ENCODE measurements at regions not wholly inside any gene's neighbourhood (a gene's known extent, or its start where the extent isn't known, plus 50 kb on each side); places are given as distances from the start of the nearest gene placed in this dataset.

GRCh38 chr5:158297002-158297527 is 438.1 kb upstream of the CLINT1 start:
- in situ Hi-C loops (cut with MboI), result no loop called here

GRCh38 chr5:158294701-158295100 is 435.8 kb upstream of the CLINT1 start:
- H3K9me2 ChIP-seq (ENCODE audit: insufficient read depth), result no peaks in the 10 kb centered on the region
- in situ Hi-C loops (cut with MboI), result no loop called here
- H3K4me1 ChIP-seq (ENCODE audit: insufficient read depth), result no peaks in the 10 kb centered on the region
- no peaks in the 10 kb centered on the region for H3K9me3 ChIP-seq (ENCODE audit: low read depth)
- no peak for DNase-seq
- H3K9ac ChIP-seq, result no peak overlapping the region
- no peak overlapping the region for H2AFZ ChIP-seq
- TF ChIP-seq EZH2phosphoT487 (IDR thresholded peaks at IDR 0.05; ENCODE audit: insufficient read depth, low read depth) (no peak), EZH2 (IDR thresholded peaks at IDR 0.05; ENCODE audit: insufficient read depth, poor library complexity, severe bottlenecking) (no peak)
- H3F3A ChIP-seq (ENCODE audit: insufficient read depth), result no peaks in the 10 kb centered on the region
- no peaks in the 10 kb centered on the region for H3K36me3 ChIP-seq (ENCODE audit: low read depth)
- 55 to 56% methylated on average over 6 of the region's 6 CpGs for WGBS, 2 experiments (ENCODE audit: low coverage in 1 of 2, low lambda C conversion rate in 2 of 2, missing lambda C conversion rate in 2 of 2)
- no peaks in the 10 kb centered on the region for H4K20me1 ChIP-seq (ENCODE audit: insufficient read depth)
- no peak overlapping the region for H3K4me2 ChIP-seq (ENCODE audit: unreplicated experiment)
- H3K27ac ChIP-seq, result no peak overlapping the region
- H3K27me3 ChIP-seq (replicated peaks; ENCODE audit: insufficient read depth), result no peaks in the 10 kb centered on the region
- H3K4me3 ChIP-seq, result no peak overlapping the region
- H3K79me2 ChIP-seq (ENCODE audit: insufficient read depth), result no peaks in the 10 kb centered on the region

More at GRCh38 chr5:158297002-158297527, 438.1 kb upstream of the CLINT1 start:
- no peak for TF ChIP-seq EZH2 (IDR thresholded peaks at IDR 0.05; ENCODE audit: insufficient read depth, poor library complexity, severe bottlenecking)
- no peak for TF ChIP-seq EZH2phosphoT487 (IDR thresholded peaks at IDR 0.05; ENCODE audit: insufficient read depth, low read depth)
- H3K4me1 ChIP-seq (ENCODE audit: insufficient read depth), result no peaks in the 10 kb centered on the region
- no peaks in the 10 kb centered on the region for H3K36me3 ChIP-seq (ENCODE audit: low read depth)
- no peak overlapping the region for H3K9ac ChIP-seq
- H3K9me2 ChIP-seq (ENCODE audit: insufficient read depth), result no peaks in the 10 kb centered on the region
- DNase-seq, result no peak
- no peaks in the 10 kb centered on the region for H3F3A ChIP-seq (ENCODE audit: insufficient read depth)
- H3K27ac ChIP-seq, result no peak overlapping the region
- H2AFZ ChIP-seq, result no peak overlapping the region
- H3K79me2 ChIP-seq (ENCODE audit: insufficient read depth), result no peaks in the 10 kb centered on the region
- H4K20me1 ChIP-seq (ENCODE audit: insufficient read depth), result no peaks in the 10 kb centered on the region
- H3K4me2 ChIP-seq (ENCODE audit: unreplicated experiment), result no peak overlapping the region
- no peaks in the 10 kb centered on the region for H3K9me3 ChIP-seq (ENCODE audit: low read depth)
- H3K27me3 ChIP-seq (replicated peaks; ENCODE audit: insufficient read depth), result no peaks in the 10 kb centered on the region
- no peak overlapping the region for H3K4me3 ChIP-seq

- in situ Hi-C loops (cut with MboI), result no loop called here
- Histone ChIP-seq H3K27me3 (replicated peaks; ENCODE audit: insufficient read depth) (no peaks in the 10 kb centered on the region), H3K4me1 (ENCODE audit: insufficient read depth) (peaks cover 4% of the 10 kb centered on the region), H3K4me2 (ENCODE audit: unreplicated experiment) (no peak overlapping the region), H3F3A (ENCODE audit: insufficient read depth) (peaks cover 4% of the 10 kb centered on the region; the same call in 1 of the 2 replicates), H3K27ac (no peak overlapping the region), H3K79me2 (ENCODE audit: insufficient read depth) (no peaks in the 10 kb centered on the region), H3K9me3 (ENCODE audit: low read depth) (no peaks in the 10 kb centered on the region), H3K4me3 (no peak overlapping the region), H3K36me3 (ENCODE audit: low read depth) (no peaks in the 10 kb centered on the region), H3K9ac (no peak overlapping the region), H2AFZ (no peak overlapping the region), H3K9me2 (ENCODE audit: insufficient read depth) (no peaks in the 10 kb centered on the region), H4K20me1 (ENCODE audit: insufficient read depth) (no peaks in the 10 kb centered on the region)
- TF ChIP-seq EZH2phosphoT487 (IDR thresholded peaks at IDR 0.05; ENCODE audit: insufficient read depth, low read depth), result no peak
- no peak for TF ChIP-seq EZH2 (IDR thresholded peaks at IDR 0.05; ENCODE audit: insufficient read depth, poor library complexity, severe bottlenecking)
- whole genome bisulfite sequencing, 2 experiments (ENCODE audit: low coverage in 1 of 2, low lambda C conversion rate in 2 of 2, missing lambda C conversion rate in 2 of 2), result 80 to 93% methylated on average over 1 of the region's 1 CpG
- no peak for DNase-seq
Observed at GRCh38 chr5:158292981-158293380, 434.0 kb upstream of the CLINT1 start.

GRCh38 chr5:158289967-158290366 is 431.0 kb upstream of the CLINT1 start:
- Histone ChIP-seq H3F3A (ENCODE audit: insufficient read depth) (peaks cover 7% of the 10 kb centered on the region; the same call in 1 of the 2 replicates), H3K9me3 (ENCODE audit: low read depth) (no peaks in the 10 kb centered on the region), H2AFZ (no peak overlapping the region), H3K27ac (no peak overlapping the region), H3K9ac (no peak overlapping the region), H3K4me2 (ENCODE audit: unreplicated experiment) (no peak overlapping the region), H4K20me1 (ENCODE audit: insufficient read depth) (no peaks in the 10 kb centered on the region), H3K79me2 (ENCODE audit: insufficient read depth) (no peaks in the 10 kb centered on the region), H3K9me2 (ENCODE audit: insufficient read depth) (no peaks in the 10 kb centered on the region), H3K27me3 (replicated peaks; ENCODE audit: insufficient read depth) (no peaks in the 10 kb centered on the region), H3K36me3 (ENCODE audit: low read depth) (no peaks in the 10 kb centered on the region), H3K4me1 (ENCODE audit: insufficient read depth) (peaks cover 12% of the 10 kb centered on the region), H3K4me3 (no peak overlapping the region)
- no peak for TF ChIP-seq EZH2phosphoT487 (IDR thresholded peaks at IDR 0.05; ENCODE audit: insufficient read depth, low read depth)
- TF ChIP-seq EZH2 (IDR thresholded peaks at IDR 0.05; ENCODE audit: insufficient read depth, poor library complexity, severe bottlenecking), result no peak
- DNase-seq, result no peak
- in situ Hi-C loops (cut with MboI), result no loop called here
- WGBS, 2 experiments (ENCODE audit: low coverage in 1 of 2, low lambda C conversion rate in 2 of 2, missing lambda C conversion rate in 2 of 2), result 94 to 100% methylated on average over 1 of the region's 1 CpG

- DNase-seq, result no peak
- H4K20me1 ChIP-seq (ENCODE audit: insufficient read depth), result no peaks in the 10 kb centered on the region
- in situ Hi-C loops (cut with MboI), result no loop called here
- no peaks in the 10 kb centered on the region for H3K9me3 ChIP-seq (ENCODE audit: low read depth)
- no peak overlapping the region for H3K4me3 ChIP-seq
- H3K9me2 ChIP-seq (ENCODE audit: insufficient read depth), result no peaks in the 10 kb centered on the region
- H3K79me2 ChIP-seq (ENCODE audit: insufficient read depth), result no peaks in the 10 kb centered on the region
- no peak overlapping the region for H3K4me2 ChIP-seq (ENCODE audit: unreplicated experiment)
- WGBS, 2 experiments (ENCODE audit: low coverage in 1 of 2, low lambda C conversion rate in 2 of 2, missing lambda C conversion rate in 2 of 2), result 96 to 100% methylated on average over 1 of the region's 1 CpG
- no peak overlapping the region for H3K9ac ChIP-seq
- H2AFZ ChIP-seq, result peak overlapping the region; percentile 50
- H3F3A ChIP-seq (ENCODE audit: insufficient read depth), result peaks cover 7% of the 10 kb centered on the region; the same call in 1 of the 2 replicates
- H3K27ac ChIP-seq, result no peak overlapping the region
- no peaks in the 10 kb centered on the region for H3K36me3 ChIP-seq (ENCODE audit: low read depth)
- peaks cover 12% of the 10 kb centered on the region for H3K4me1 ChIP-seq (ENCODE audit: insufficient read depth)
- TF ChIP-seq EZH2phosphoT487 (IDR thresholded peaks at IDR 0.05; ENCODE audit: insufficient read depth, low read depth), result no peak
- TF ChIP-seq EZH2 (IDR thresholded peaks at IDR 0.05; ENCODE audit: insufficient read depth, poor library complexity, severe bottlenecking), result no peak
- H3K27me3 ChIP-seq (replicated peaks; ENCODE audit: insufficient read depth), result no peaks in the 10 kb centered on the region
Observed at GRCh38 chr5:158288272-158288657, 429.3 kb upstream of the CLINT1 start.

Measured in GM23248 (cell line).